ENCODE measurements at regions not wholly inside any gene's neighbourhood (a gene's known extent, or its start where the extent isn't known, plus 50 kb on each side); places are given as distances from the start of the nearest gene placed in this dataset.

- Mint-ChIP-seq H3K27ac (ENCODE audit: unreplicated experiment) (no peak overlapping the region), H3K4me3 (ENCODE audit: low read depth, unreplicated experiment) (no peak overlapping the region), H3K9me3 (ENCODE audit: low read depth, unreplicated experiment) (peaks cover 3% of the 10 kb centered on the region), H3K4me1 (ENCODE audit: low read depth, unreplicated experiment) (peaks cover 14% of the 10 kb centered on the region), H3K36me3 (ENCODE audit: insufficient read depth, unreplicated experiment) (no peaks in the 10 kb centered on the region), H3K27me3 (ENCODE audit: unreplicated experiment) (no peaks in the 10 kb centered on the region)
- intact Hi-C loops (cut with micrococcal nuclease; ENCODE audit: unreplicated experiment) = no loop called here
- DNase-seq = no peak
- BruUV-seq (replicated peaks) = no TSS peak
- TF ChIP-seq CTCF (IDR thresholded peaks at IDR 0.05; ENCODE audit: unreplicated experiment) = no peak
- CTCF ChIA-PET = interaction anchor here (0.6 kb wide), 1 partner anchor 748 kb away, joined by 3 read pairs; no protein-coding TSS in a partner anchor
Observed at GRCh38 chr15:95470997-95471689, 859.4 kb upstream of the NR2F2 start.

GRCh38 chr15:95471690-95472086, 858.8 kb upstream of the NR2F2 start:
- no peak overlapping the region for H3K27ac Mint-ChIP-seq (ENCODE audit: unreplicated experiment)
- intact Hi-C loops (cut with micrococcal nuclease; ENCODE audit: unreplicated experiment) = no loop called here
- BruUV-seq (replicated peaks) = no TSS peak

GRCh38 chr15:95475067-95475466, 855.4 kb upstream of the NR2F2 start:
- intact Hi-C loops (cut with micrococcal nuclease; ENCODE audit: unreplicated experiment) = no loop called here
- CTCF ChIA-PET = interaction anchor here (0.7 kb wide), 1 partner anchor 969 kb away, joined by 3 read pairs; no protein-coding TSS in a partner anchor
- Mint-ChIP-seq H3K27ac (ENCODE audit: unreplicated experiment) (no peak overlapping the region), H3K4me3 (ENCODE audit: low read depth, unreplicated experiment) (no peak overlapping the region), H3K36me3 (ENCODE audit: insufficient read depth, unreplicated experiment) (no peaks in the 10 kb centered on the region), H3K4me1 (ENCODE audit: low read depth, unreplicated experiment) (peaks cover 14% of the 10 kb centered on the region), H3K9me3 (ENCODE audit: low read depth, unreplicated experiment) (peaks cover 3% of the 10 kb centered on the region), H3K27me3 (ENCODE audit: unreplicated experiment) (no peaks in the 10 kb centered on the region)
- TF ChIP-seq CTCF (IDR thresholded peaks at IDR 0.05; ENCODE audit: unreplicated experiment) = no peak
- no peak for DNase-seq
- no TSS peak for BruUV-seq (replicated peaks)

More at GRCh38 chr15:95471690-95472086, 858.8 kb upstream of the NR2F2 start:
- Mint-ChIP-seq H3K4me3 (ENCODE audit: low read depth, unreplicated experiment) (no peak overlapping the region), H3K9me3 (ENCODE audit: low read depth, unreplicated experiment) (peaks cover 3% of the 10 kb centered on the region), H3K36me3 (ENCODE audit: insufficient read depth, unreplicated experiment) (no peaks in the 10 kb centered on the region), H3K4me1 (ENCODE audit: low read depth, unreplicated experiment) (peaks cover 14% of the 10 kb centered on the region), H3K27me3 (ENCODE audit: unreplicated experiment) (no peaks in the 10 kb centered on the region)
- no peak for DNase-seq
- CTCF ChIA-PET = no interaction called here
- TF ChIP-seq CTCF (IDR thresholded peaks at IDR 0.05; ENCODE audit: unreplicated experiment) = no peak

GRCh38 chr15:95479308-95479707, 851.2 kb upstream of the NR2F2 start:
- CTCF ChIA-PET = no interaction called here
- no peaks in the 10 kb centered on the region for H3K9me3 Mint-ChIP-seq (ENCODE audit: low read depth, unreplicated experiment)
- H3K27ac Mint-ChIP-seq (ENCODE audit: unreplicated experiment) = no peak overlapping the region
- no peak overlapping the region for H3K4me3 Mint-ChIP-seq (ENCODE audit: low read depth, unreplicated experiment)
- no TSS peak for BruUV-seq (replicated peaks)
- H3K4me1 Mint-ChIP-seq (ENCODE audit: low read depth, unreplicated experiment) = no peaks in the 10 kb centered on the region
- DNase-seq = no peak
- no peaks in the 10 kb centered on the region for H3K36me3 Mint-ChIP-seq (ENCODE audit: insufficient read depth, unreplicated experiment)
- no peak for TF ChIP-seq CTCF (IDR thresholded peaks at IDR 0.05; ENCODE audit: unreplicated experiment)
- intact Hi-C loops (cut with micrococcal nuclease; ENCODE audit: unreplicated experiment) = no loop called here
- H3K27me3 Mint-ChIP-seq (ENCODE audit: unreplicated experiment) = no peaks in the 10 kb centered on the region

All from Calu3 (cell line).